Astrocyte (in vitro differentiated cells and primary cell): ENCODE measurements at regions not wholly inside any gene's neighbourhood (a gene's known extent, or its start where the extent isn't known, plus 50 kb on each side); places are given as distances from the start of the nearest gene placed in this dataset.

Source experiments
- DNase-seq: peaks from one replicate; pipeline ENCODE4 v3.0.0-alpha.2; 2010; ENCODE audit warnings: low read depth
- FAIRE-seq: peaks from 2 replicates; lab custom pipeline; 2011; peaks lifted over from hg19 to GRCh38; lab: Jason Lieb, UNC
- H2AFZ ChIP-seq: 2 replicates; pipeline ENCODE4 v1.6.0; 2012; ENCODE audit warnings: low read depth, low read length, inconsistent platforms
- H3K27ac ChIP-seq: 2 replicates; pipeline ENCODE4 v1.5.1; 2011; ENCODE audit warnings: low read depth, low read length, inconsistent platforms
- H3K27me3 ChIP-seq: 2 replicates; pipeline ENCODE4 v1.6.0; 2011; ENCODE audit warnings: low read length, inconsistent platforms; ENCODE audit not compliant: insufficient read depth
- H3K36me3 ChIP-seq: 2 replicates; pipeline ENCODE4 v1.5.1; 2011; ENCODE audit warnings: low read length, inconsistent platforms; ENCODE audit not compliant: insufficient read depth
- H3K4me1 ChIP-seq: 2 replicates; pipeline ENCODE4 v1.5.1; 2011; ENCODE audit warnings: low read length, inconsistent platforms; ENCODE audit not compliant: insufficient read depth
- H3K4me2 ChIP-seq: 2 replicates; pipeline ENCODE4 v1.6.0; 2012; ENCODE audit warnings: low read length, inconsistent platforms
- H3K4me3 ChIP-seq: 2 replicates; pipeline ENCODE4 v1.5.1; 2011; ENCODE audit warnings: low read depth, mild to moderate bottlenecking, low read length, inconsistent platforms; ENCODE audit not compliant: insufficient read depth
- H3K79me2 ChIP-seq: 2 replicates; pipeline ENCODE4 v1.6.0; 2012; ENCODE audit warnings: mild to moderate bottlenecking, low read length, inconsistent platforms; ENCODE audit not compliant: insufficient read depth
- H3K9ac ChIP-seq: 2 replicates; pipeline ENCODE4 v1.6.0; 2012; ENCODE audit warnings: mild to moderate bottlenecking, low read length, inconsistent platforms
- H3K9me3 ChIP-seq: 2 replicates; pipeline ENCODE4 v1.5.1; 2012; ENCODE audit warnings: low read depth, mild to moderate bottlenecking, low read length, inconsistent platforms; ENCODE audit not compliant: insufficient read depth
- H4K20me1 ChIP-seq: 2 replicates; pipeline ENCODE4 v1.6.0; 2012; ENCODE audit warnings: low read length, inconsistent platforms; ENCODE audit not compliant: insufficient read depth
- H3K27ac Mint-ChIP-seq: one replicate; pipeline ENCODE4 v1.8.0; 2021; ENCODE audit warnings: mild to moderate bottlenecking, mixed read lengths; ENCODE audit not compliant: unreplicated experiment
- H3K27me3 Mint-ChIP-seq: one replicate; pipeline ENCODE4 v1.8.0; 2021; ENCODE audit warnings: low read depth, mixed read lengths; ENCODE audit not compliant: unreplicated experiment
- H3K36me3 Mint-ChIP-seq: one replicate; pipeline ENCODE4 v1.8.0; 2021; ENCODE audit warnings: low read depth, mixed read lengths; ENCODE audit not compliant: unreplicated experiment
- H3K4me1 Mint-ChIP-seq: one replicate; pipeline ENCODE4 v1.8.0; 2021; ENCODE audit warnings: low read depth, mixed read lengths; ENCODE audit not compliant: unreplicated experiment
- H3K4me3 Mint-ChIP-seq: one replicate; pipeline ENCODE4 v1.8.0; 2021; ENCODE audit warnings: mild to moderate bottlenecking, moderate library complexity, mixed read lengths; ENCODE audit not compliant: unreplicated experiment
- H3K9me3 Mint-ChIP-seq: one replicate; pipeline ENCODE4 v1.8.0; 2021; ENCODE audit warnings: mild to moderate bottlenecking, mixed read lengths; ENCODE audit not compliant: unreplicated experiment
- EZH2 ChIP-seq: IDR thresholded peaks from 2 replicates; pipeline ENCODE4 v1.6.1; 2012; ENCODE audit warnings: mild to moderate bottlenecking, low read length, inconsistent platforms; ENCODE audit not compliant: insufficient read depth
- TF ChIP-seq, protein P1 (sequence below): IDR thresholded peaks from 2 replicates; pipeline ENCODE4 v1.5.1; 2011; ENCODE audit warnings: low read depth, mild to moderate bottlenecking, inconsistent platforms, low read length, moderate library complexity; ENCODE audit not compliant: insufficient read depth

DNA sequence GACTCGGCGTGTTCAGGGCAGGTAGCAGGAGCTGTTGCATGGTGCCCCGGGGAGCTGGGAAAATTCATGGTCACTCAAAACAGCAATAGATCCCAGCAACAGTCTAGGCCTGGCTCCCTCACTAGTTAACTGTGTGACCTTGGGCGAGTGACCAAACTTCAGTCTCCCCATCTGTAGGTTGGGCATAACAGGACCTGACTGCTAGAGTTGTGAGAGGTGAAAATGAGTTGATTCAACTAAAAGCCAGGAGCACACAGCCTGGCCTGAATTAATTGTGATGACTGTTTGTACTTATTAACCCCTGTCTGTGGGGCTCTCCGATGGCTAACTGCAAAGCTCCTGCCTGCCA lies 306.9 kb downstream of the SOX9 start:
- no peak overlapping the region for H3K27ac Mint-ChIP-seq
- peaks cover 66% of the 10 kb centered on the region for H3K79me2 ChIP-seq
- DNase-seq, result no peak
- H2AFZ ChIP-seq, result no peak overlapping the region
- no peak overlapping the region for H3K4me3 ChIP-seq
- H3K9ac ChIP-seq, result no peak overlapping the region
- H4K20me1 ChIP-seq, result peaks cover 38% of the 10 kb centered on the region
- H3K4me2 ChIP-seq, result no peak overlapping the region
- peaks cover 53% of the 10 kb centered on the region for H3K4me1 Mint-ChIP-seq
- TF ChIP-seq EZH2, result no peak
- TF ChIP-seq, protein P1, sequence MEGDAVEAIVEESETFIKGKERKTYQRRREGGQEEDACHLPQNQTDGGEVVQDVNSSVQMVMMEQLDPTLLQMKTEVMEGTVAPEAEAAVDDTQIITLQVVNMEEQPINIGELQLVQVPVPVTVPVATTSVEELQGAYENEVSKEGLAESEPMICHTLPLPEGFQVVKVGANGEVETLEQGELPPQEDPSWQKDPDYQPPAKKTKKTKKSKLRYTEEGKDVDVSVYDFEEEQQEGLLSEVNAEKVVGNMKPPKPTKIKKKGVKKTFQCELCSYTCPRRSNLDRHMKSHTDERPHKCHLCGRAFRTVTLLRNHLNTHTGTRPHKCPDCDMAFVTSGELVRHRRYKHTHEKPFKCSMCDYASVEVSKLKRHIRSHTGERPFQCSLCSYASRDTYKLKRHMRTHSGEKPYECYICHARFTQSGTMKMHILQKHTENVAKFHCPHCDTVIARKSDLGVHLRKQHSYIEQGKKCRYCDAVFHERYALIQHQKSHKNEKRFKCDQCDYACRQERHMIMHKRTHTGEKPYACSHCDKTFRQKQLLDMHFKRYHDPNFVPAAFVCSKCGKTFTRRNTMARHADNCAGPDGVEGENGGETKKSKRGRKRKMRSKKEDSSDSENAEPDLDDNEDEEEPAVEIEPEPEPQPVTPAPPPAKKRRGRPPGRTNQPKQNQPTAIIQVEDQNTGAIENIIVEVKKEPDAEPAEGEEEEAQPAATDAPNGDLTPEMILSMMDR, result no peak
- peaks cover 18% of the 10 kb centered on the region for H3K4me1 ChIP-seq
- no peaks in the 10 kb centered on the region for H3K9me3 Mint-ChIP-seq
- H3K27ac ChIP-seq, result no peak overlapping the region
- H3K36me3 Mint-ChIP-seq, result peaks cover 4% of the 10 kb centered on the region
- H3K4me3 Mint-ChIP-seq, result no peak overlapping the region
- no peaks in the 10 kb centered on the region for H3K9me3 ChIP-seq
- no peaks in the 10 kb centered on the region for H3K36me3 ChIP-seq
- no peaks in the 10 kb centered on the region for H3K27me3 Mint-ChIP-seq
- no peak for FAIRE-seq
- H3K27me3 ChIP-seq, result no peaks in the 10 kb centered on the region

DNA sequence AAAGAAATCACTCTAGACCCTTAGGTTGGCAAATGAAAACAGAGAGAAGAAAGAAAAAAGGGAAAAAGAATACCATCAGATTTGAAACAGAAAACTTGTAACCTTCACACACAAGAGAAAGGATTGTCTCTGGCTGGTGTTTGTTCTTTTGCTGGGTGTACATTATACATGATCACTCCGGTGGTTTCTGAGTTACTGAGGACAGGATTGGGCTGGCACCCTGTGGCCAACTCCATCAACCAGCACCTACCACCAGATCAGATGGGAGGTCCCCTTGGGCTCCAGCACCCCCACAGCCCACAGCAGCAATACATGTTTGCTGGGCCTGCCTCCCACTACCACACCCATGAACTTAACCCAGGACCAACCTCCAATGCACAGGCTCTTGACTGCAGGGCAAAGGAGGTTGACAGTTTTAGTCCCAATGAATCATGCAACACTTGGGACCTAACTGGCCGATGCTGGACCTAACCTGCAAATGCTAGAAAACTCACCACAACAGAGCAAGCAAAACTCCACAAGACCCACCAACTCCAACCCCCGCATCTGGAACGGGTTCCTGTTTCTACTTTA lies 308.3 kb downstream of the SOX9 start:
- Histone ChIP-seq H3K36me3 (no peaks in the 10 kb centered on the region), H3K27me3 (no peaks in the 10 kb centered on the region), H3K4me2 (no peak overlapping the region), H3K9ac (no peak overlapping the region), H3K79me2 (peaks cover 73% of the 10 kb centered on the region), H3K27ac (no peak overlapping the region), H3K4me3 (no peak overlapping the region), H4K20me1 (peaks cover 48% of the 10 kb centered on the region), H3K9me3 (no peaks in the 10 kb centered on the region), H3K4me1 (peaks cover 13% of the 10 kb centered on the region), H2AFZ (no peak overlapping the region)
- no peaks in the 10 kb centered on the region for H3K9me3 Mint-ChIP-seq
- TF ChIP-seq, protein P1, result no peak
- TF ChIP-seq EZH2, result no peak
- no peak overlapping the region for H3K4me3 Mint-ChIP-seq
- H3K4me1 Mint-ChIP-seq, result peaks cover 51% of the 10 kb centered on the region
- H3K36me3 Mint-ChIP-seq, result peaks cover 4% of the 10 kb centered on the region
- H3K27ac Mint-ChIP-seq, result no peak overlapping the region
- DNase-seq (no peak), FAIRE-seq (no peak)
- H3K27me3 Mint-ChIP-seq, result no peaks in the 10 kb centered on the region

DNA sequence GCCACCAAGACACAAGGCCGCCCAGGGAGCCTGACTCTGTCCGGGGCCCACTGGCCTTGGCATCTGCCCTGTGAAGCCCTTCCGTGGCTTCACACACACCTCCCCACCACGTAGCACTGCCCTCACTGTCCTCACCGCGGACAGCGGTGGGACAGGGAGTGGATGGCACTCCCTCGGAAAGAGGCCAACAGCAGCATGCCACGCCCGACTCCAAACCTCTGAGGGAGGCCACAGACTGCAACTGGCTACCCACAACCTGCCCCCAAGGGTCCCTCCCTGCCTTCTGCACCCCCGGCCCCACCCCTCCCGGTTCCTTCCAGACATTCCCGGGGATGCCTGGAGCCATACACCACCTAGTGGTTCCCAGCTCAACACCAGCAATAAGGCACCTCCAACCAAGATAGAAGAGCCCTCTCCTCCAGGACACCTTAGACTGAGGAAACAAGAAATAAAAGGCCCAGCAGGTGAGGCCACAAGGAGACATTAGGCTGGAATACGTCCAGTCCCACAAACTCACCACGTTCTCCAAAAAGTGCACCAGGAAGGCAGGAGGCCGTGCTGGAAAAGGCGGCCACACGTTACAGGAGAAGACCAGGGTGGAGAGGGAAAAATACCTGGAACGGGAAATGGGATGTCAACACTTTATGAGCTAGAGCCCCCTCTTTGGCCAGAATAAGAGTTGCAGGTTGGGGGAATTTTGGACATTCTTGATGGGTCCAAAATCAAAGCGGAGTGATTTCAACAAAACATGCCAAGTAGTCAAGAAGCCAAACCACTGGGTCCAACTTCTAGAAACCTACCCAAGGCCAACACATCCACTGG lies 310.0 kb downstream of the SOX9 start:
- Mint-ChIP-seq H3K4me3 (no peak overlapping the region), H3K36me3 (no peaks in the 10 kb centered on the region)
- FAIRE-seq, result no peak

More for the DNA sequence above, 310.0 kb downstream of the SOX9 start:
- Mint-ChIP-seq H3K27ac (no peak overlapping the region), H3K9me3 (no peaks in the 10 kb centered on the region), H3K27me3 (no peaks in the 10 kb centered on the region), H3K4me1 (peaks cover 45% of the 10 kb centered on the region)
- H2AFZ ChIP-seq, result no peak overlapping the region
- no peak overlapping the region for H3K27ac ChIP-seq
- no peaks in the 10 kb centered on the region for H3K27me3 ChIP-seq
- TF ChIP-seq, protein P1, result no peak
- no peak for TF ChIP-seq EZH2
- peaks cover 13% of the 10 kb centered on the region for H3K4me1 ChIP-seq
- no peak overlapping the region for H3K4me2 ChIP-seq
- DNase-seq, result no peak
- H3K9ac ChIP-seq, result no peak overlapping the region
- H3K79me2 ChIP-seq, result peaks cover 82% of the 10 kb centered on the region
- H4K20me1 ChIP-seq, result peaks cover 58% of the 10 kb centered on the region
- H3K4me3 ChIP-seq, result no peak overlapping the region
- no peaks in the 10 kb centered on the region for H3K36me3 ChIP-seq
- no peaks in the 10 kb centered on the region for H3K9me3 ChIP-seq
